HG02852 (cell line): ENCODE measurements at regions not wholly inside any gene's neighbourhood (a gene's known extent, or its start where the extent isn't known, plus 50 kb on each side); places are given as distances from the start of the nearest gene placed in this dataset.
"Not testable (repeated sequence)": the region's sequence is repeated elsewhere in the genome, so short reads cannot be mapped to it uniquely, and the experiment has no call there.

Experiments
- ATAC-seq: cut with Tn5 transposase; IDR thresholded peaks from one replicate; pipeline ENCODE4 v1.9.1; 2021; ENCODE audit warnings: mild to moderate bottlenecking, moderate library complexity; ENCODE audit not compliant: unreplicated experiment

GRCh38 chr7:79786187-79786586 is 332.7 kb upstream of the MAGI2 start:
- ATAC-seq: no peak

DNA sequence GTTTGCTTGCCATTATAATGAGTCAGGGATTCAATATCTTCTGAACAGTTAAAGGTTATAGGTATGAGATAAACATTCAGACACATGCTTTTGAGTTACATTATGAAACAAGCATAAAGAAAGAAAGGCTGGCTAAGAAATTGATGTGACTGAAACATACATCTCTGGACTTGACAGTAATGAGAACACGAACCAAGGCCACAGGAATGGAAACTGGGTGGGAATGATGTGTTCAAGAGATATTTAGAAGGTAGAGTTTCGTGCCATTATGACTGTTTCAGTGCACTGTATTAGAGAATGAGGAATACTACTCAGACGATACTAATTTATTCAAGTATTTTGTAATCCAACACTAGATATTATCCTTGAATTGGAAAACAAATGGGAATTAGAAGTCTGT is 332.1 kb upstream of the MAGI2 start:
- ATAC-seq: no peak

- no peak for ATAC-seq
Measured at GRCh38 chr7:79782906-79783305, 329.4 kb upstream of the MAGI2 start.

- ATAC-seq: no peak
Measured at GRCh38 chr7:79782256-79782655, 328.8 kb upstream of the MAGI2 start.

DNA sequence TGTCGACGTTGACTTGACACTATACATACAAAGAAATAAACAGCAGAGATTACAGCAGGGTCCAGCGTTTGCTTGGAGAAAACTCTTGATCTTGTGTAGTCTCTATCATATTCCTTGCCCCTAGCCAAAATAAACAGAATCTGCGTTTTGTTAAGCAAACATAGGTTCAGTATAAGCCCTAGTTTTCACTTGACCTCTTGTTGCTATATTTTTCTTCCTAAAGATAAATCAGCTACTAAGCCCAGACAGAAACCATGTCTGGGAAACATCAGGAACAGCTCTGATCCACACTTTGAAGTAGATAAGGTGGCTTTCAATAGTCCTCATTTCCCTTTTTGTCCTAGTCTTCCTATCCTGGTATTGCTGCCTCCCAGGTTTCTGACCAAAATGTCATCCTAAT is 328.2 kb upstream of the MAGI2 start:
- ATAC-seq: no peak

DNA sequence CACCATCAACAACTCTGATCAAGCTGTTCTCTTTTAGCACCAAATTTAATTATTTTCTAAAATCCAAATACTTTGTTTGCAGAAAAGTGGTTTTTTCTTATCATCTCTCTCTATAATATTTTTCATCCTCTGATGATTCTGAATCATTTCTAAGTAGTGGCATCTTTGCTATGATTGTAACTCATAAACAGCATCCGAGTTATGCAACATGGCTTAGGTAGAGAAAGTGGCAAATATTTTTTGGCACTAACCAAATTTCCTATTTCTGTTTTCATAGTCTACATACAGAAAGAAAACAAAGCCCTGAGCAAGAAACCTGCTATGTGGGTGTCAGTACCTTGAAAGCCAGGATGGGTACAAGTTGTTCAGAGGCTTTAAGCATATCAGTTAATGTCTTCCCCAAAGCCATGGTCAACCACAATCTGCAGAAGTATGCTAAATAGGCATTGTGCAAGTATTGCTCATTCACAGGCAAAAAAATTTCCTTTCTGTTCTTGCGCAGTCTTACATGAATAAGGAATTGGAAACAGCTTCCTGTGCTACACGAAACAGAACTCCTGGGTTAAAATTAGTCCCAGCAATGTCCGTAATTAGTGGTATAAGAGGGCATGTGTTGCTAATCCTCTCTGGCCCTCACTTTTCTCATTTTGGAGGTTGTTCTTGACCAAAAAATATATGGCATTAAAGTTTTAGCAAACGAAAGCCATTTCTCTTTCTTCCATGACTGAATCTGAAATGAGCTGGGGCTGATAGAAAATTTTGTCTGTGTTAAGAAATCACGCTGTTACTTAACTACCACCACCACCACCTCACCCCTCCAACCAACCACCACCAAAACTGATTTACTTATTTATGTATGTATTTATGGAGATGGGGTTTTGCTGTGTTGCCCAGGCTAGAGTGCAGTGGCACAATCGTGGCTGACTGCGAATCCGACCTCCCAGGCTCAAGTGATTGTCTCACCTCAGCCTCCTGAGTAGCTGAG is 325.6 kb upstream of the MAGI2 start:
- ATAC-seq: no peak

- no peak for ATAC-seq
Measured at GRCh38 chr7:79775911-79776310, 322.4 kb upstream of the MAGI2 start.

DNA sequence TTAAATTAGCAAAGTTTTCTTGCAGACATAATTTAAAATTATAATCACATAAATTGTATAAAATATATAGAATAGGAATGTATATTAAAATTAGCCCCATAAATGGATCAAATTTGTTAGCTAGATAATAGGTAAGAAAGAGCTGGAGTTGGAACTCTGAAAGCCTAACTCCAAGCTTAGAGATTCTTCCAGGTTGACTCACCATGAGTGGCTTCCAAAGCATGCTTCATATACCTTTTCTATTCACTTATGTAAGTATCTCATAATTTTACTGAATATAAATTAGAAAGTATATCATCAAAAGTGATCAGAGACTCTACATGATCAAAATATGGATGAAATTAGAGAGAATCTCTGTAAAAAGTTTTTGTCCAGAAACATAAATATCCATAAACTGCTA is 320.7 kb upstream of the MAGI2 start:
- ATAC-seq: no peak

DNA sequence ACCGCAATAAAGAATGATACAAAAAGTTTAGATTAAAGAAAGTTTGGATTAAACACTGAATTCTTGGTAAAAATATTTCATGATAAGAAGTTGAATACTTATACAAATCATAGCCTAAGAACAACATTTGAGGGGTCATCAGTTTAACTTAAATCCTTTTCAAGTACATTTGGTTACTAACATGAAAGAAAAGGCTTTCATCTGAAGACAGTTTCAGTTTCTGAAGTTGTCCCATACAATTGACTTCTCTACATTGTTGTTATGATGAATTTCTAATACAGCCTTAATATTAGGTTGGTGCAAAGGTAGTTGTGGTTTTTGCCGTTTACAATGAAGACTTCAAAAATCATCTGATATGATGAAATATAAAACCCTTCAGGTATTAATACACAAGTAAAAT is 317.5 kb upstream of the MAGI2 start:
- no peak for ATAC-seq

DNA sequence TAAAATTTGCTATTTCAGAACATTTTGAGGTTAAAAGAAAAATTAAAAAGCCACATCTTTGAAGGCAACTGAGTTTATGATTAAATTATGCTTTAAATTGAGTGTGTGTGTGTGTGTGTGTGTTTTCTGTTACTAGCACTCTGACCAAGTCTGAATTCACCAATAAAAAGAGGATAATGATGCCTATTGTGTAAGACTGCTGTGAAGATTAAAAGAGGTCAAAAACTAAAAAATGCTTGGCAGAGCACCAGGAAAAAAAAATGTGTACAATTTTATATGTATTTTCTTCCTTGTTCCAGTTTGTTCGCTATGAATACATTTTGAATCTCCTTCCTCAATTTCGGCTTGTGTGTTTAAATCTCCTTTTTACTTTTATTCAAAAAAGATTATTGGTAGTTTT is 316.6 kb upstream of the MAGI2 start:
- ATAC-seq: no peak

DNA sequence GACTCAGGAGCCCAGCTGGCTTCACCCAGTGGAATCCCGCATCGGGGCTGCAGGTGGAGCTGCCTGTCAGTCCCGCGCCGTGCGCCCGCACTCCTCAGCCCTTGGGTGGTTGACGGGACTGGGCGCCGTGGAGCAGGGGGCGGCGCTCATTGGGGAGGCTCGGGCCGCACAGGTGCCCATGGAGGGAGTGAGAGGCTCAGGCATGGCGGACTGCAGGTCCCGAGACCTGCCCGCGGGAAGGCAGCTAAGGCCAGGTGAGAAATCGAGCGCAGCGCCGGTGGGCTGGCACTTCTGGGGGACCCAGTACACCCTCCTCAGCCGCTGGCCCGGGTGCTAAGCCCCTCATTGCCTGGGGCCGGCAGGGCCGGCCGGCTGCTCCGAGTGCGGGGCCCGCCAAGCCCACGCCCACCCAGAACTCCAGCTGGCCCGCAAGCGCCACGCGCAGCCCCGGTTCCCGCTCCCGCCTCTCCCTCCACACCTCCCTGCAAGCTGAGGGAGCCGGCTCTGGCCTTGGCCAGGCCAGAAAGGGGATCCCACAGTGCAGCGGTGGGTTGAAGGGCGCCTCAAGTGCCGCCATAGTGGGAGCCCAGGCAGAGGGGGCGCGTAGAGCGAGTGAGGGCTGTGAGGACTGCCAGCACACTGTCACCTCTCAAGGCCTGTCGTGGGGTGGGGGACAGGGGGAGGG is 314.6 kb upstream of the MAGI2 start:
- not testable (repeated sequence) for ATAC-seq

DNA sequence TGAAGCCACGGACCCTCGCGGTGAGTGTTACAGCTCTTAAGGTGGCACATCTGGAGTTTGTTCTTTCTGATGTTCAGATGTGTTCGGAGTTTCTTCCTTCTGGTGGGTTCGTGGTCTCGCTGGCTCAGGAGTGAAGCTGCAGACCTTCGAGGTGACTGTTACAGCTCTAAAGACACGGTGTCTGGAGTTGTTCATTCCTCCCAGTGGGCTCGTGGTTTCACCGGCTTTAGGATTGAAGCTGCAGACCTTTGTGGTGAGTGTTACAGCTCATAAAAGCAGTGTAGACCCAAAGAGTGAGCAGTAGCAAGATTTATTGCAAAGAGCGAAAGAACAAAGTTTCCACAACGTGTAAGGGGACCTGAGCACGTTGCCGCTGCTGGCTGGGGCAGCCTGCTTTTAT is 313.7 kb upstream of the MAGI2 start:
- not testable (repeated sequence) for ATAC-seq

GRCh38 chr7:79761876-79762429 is 308.5 kb upstream of the MAGI2 start:
- no peak for ATAC-seq

GRCh38 chr7:79750941-79751340 is 297.5 kb upstream of the MAGI2 start:
- ATAC-seq: not testable (repeated sequence)

DNA sequence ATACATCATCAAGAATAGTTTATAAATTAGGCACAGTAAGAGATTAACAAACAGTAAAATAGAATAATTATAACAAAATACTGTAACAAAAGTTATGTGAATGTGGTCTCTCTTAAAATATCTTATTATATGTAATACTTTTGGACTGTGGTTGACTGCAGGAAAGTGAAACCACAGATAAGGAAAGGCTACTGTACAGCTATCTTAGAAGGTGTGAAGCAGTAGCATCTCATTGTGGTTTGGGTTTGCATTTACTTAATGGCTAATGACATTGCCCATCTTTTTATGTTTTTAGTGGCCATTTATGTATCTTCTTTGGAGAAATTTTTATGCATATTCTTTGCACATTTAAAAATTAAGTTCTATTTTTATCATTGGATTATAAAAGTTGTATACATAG is 296.4 kb upstream of the MAGI2 start:
- no peak for ATAC-seq

- no peak for ATAC-seq
Measured at GRCh38 chr7:79741684-79742083, 288.2 kb upstream of the MAGI2 start.

- ATAC-seq: no peak
Measured at GRCh38 chr7:79740076-79740475, 286.6 kb upstream of the MAGI2 start.

DNA sequence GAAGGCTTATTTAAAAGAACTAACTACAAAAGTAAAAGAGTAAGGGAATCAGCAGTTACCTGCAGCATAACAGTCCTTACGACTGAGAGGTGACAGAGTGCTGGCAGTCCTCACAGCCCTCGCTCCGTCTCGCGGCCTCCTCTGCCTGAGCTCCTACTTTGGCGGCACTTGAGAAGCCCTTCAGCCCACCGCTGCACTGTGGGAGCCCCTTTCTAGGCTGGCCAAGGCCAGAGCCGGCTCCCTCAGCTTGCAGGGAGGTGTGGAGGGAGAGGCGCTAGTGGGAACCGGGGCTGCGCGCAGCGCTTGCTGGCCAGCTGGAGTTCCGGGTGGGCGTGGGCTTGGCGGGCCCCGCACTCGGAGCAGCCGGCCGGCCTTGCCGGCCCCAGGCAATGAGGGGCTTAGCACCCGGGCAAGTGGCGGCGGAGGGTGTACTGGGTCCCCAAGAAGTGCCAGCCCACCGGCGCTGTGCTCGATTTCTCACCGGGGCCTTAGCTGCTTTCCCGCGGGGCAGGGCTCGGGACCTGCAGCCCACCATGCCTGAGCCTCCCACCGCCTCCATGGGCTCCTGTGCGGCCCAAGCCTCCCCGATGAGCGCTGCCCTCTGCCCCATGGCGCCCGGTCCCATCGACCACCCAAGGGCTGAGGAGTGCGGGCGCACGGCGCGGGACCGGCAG is 285.7 kb upstream of the MAGI2 start:
- ATAC-seq: not testable (repeated sequence)

DNA sequence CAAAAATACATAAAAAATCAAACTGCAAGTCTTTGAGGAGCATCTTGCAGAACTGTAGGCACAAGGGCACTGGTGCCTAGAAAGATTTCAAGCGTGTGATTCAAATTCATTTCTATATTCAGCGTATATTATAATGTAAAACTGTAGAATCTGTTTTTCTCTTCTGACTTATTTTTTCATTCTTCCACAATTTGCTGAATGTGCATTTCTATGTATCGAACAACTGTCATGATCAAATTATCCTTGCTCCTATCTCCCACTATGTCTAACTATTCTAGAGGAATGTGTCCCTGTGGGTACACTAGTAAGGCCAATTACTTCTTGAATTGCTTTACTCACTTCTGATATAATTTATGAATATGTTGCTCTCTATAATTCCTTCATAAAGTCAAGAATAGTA is 283.0 kb upstream of the MAGI2 start:
- no peak for ATAC-seq

DNA sequence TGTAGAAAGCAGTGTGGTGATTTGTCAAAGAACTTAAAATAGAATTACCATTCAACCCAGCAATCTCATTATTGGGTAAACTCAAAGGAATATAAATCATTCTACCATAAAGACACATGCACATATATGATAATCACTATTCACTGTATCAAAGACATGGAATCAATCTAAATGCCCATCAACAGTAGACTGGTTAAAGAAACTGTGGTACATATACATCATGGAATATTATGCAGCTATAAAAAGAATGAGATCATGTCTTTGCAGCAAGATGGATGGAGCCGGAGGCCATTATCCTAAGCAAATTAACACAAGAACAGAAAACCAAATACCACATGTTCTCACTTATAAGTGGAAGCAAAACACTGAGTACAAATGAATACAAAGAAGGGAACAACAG is 281.5 kb upstream of the MAGI2 start:
- ATAC-seq: no peak

- ATAC-seq: no peak
Measured at GRCh38 chr7:79734181-79734580, 280.7 kb upstream of the MAGI2 start.
